Ovary (tissue), 3 donors: ENCODE measurements at regions not wholly inside any gene's neighbourhood (a gene's known extent, or its start where the extent isn't known, plus 50 kb on each side); places are given as distances from the start of the nearest gene placed in this dataset.

Experiments
- CTCF ChIP-seq, 3 donors: fragments of 450-650 bp in 2 of 3; fragments of 200-600 bp in 1 of 3; IDR thresholded peaks; one replicate each; pipeline versions ENCODE4 v1.5.1 to v1.8.0; 2016 to 2022; ENCODE audit warnings: antibody characterized with exemption in 3 of 3, mild to moderate bottlenecking in 1 of 3
- EP300 ChIP-seq: sonication (generic); formaldehyde crosslinking; IDR thresholded peaks from one replicate; pipeline ENCODE4 v1.6.1; 2017; ENCODE audit warnings: antibody characterized with exemption
- POLR2A ChIP-seq: fragments of 450-650 bp; IDR thresholded peaks from one replicate; pipeline ENCODE4 v1.6.1; 2017; ENCODE audit warnings: antibody characterized with exemption, mild to moderate bottlenecking, moderate library complexity
- donor health status: DM: no; HTN: no; CAD: no.

GRCh38 chr18:75809151-75809925 lies 381.8 kb upstream of the SMIM21 start:
- no peak for TF ChIP-seq CTCF (IDR thresholded peaks at IDR 0.05)
- TF ChIP-seq POLR2A: no peak
- no peak for TF ChIP-seq EP300
